H9 (cell line): ENCODE measurements at regions not wholly inside any gene's neighbourhood (a gene's known extent, or its start where the extent isn't known, plus 50 kb on each side); places are given as distances from the start of the nearest gene placed in this dataset.

Experiments used
- DNase-seq: peaks from one replicate; pipeline ENCODE4 v3.0.0-alpha.2; 2017
- H2AFZ ChIP-seq: one replicate; pipeline ENCODE4 v1.6.1; 2013; ENCODE audit warnings: mild to moderate bottlenecking, low read length, control low read depth, moderate library complexity
- H2AK5ac ChIP-seq: 2 replicates; pipeline ENCODE4 v1.6.1; 2013; ENCODE audit warnings: low read length, control low read depth, mixed read lengths; ENCODE audit not compliant: insufficient read length
- H2BK120ac ChIP-seq: one replicate; pipeline ENCODE4 v1.6.1; 2013; ENCODE audit warnings: low read depth, mild to moderate bottlenecking, low read length, control low read depth, inconsistent platforms; ENCODE audit not compliant: poor library complexity, severe bottlenecking
- H2BK12ac ChIP-seq: 2 replicates; pipeline ENCODE4 v1.6.1; 2013; ENCODE audit warnings: low read length, control low read depth, mixed read lengths, low read depth; ENCODE audit not compliant: insufficient read length
- H2BK15ac ChIP-seq: 2 replicates; pipeline ENCODE4 v1.6.1; 2013; ENCODE audit warnings: low read depth, low read length, control low read depth
- H2BK20ac ChIP-seq: one replicate; pipeline ENCODE4 v1.6.1; 2013; ENCODE audit warnings: low read depth, mild to moderate bottlenecking, low read length, control low read depth, inconsistent platforms; ENCODE audit not compliant: poor library complexity, severe bottlenecking
- H2BK5ac ChIP-seq: 2 replicates; pipeline ENCODE4 v1.6.1; 2013; ENCODE audit warnings: low read length, control low read depth, mixed read lengths; ENCODE audit not compliant: insufficient read length
- H3K14ac ChIP-seq: 2 replicates; pipeline ENCODE4 v1.6.1; 2013; ENCODE audit warnings: low read length, control low read depth; ENCODE audit not compliant: insufficient read depth
- H3K18ac ChIP-seq: 2 replicates; pipeline ENCODE4 v1.6.1; 2013; ENCODE audit warnings: low read depth, mild to moderate bottlenecking, mixed read lengths, low read length, control low read depth; ENCODE audit not compliant: insufficient read length
- H3K23ac ChIP-seq: 2 replicates; pipeline ENCODE4 v1.6.1; 2013; ENCODE audit warnings: low read length, control low read depth, mixed read lengths, low read depth; ENCODE audit not compliant: insufficient read length
- H3K23me2 ChIP-seq: 2 replicates; pipeline ENCODE4 v1.6.1; 2013; ENCODE audit warnings: low read depth, mild to moderate bottlenecking, mixed read lengths, low read length, control low read depth; ENCODE audit not compliant: insufficient read length, poor library complexity, severe bottlenecking
- H3K27ac ChIP-seq: 2 replicates; pipeline ENCODE4 v1.5.1; 2013; ENCODE audit warnings: low read length, control low read depth, mixed read lengths, low read depth; ENCODE audit not compliant: insufficient read length
- H3K27me3 ChIP-seq: 2 replicates; pipeline ENCODE4 v1.6.1; 2013; ENCODE audit warnings: low read length, control low read depth, inconsistent platforms; ENCODE audit not compliant: insufficient read depth
- H3K4ac ChIP-seq: 2 replicates; pipeline ENCODE4 v1.6.1; 2013; ENCODE audit warnings: low read depth, mild to moderate bottlenecking, control low read depth, inconsistent platforms, low read length, moderate library complexity
- H3K4me1 ChIP-seq: 2 replicates; pipeline ENCODE4 v1.6.1; 2013; ENCODE audit warnings: low read length, control low read depth, inconsistent platforms; ENCODE audit not compliant: insufficient read depth
- H3K4me2 ChIP-seq: 2 replicates; pipeline ENCODE4 v1.6.1; 2013; ENCODE audit warnings: low read length, control low read depth, mixed read lengths; ENCODE audit not compliant: insufficient read length, insufficient read depth
- H3K56ac ChIP-seq: 2 replicates; pipeline ENCODE4 v1.6.1; 2013; ENCODE audit warnings: low read depth, mild to moderate bottlenecking, mixed read lengths, low read length, control low read depth; ENCODE audit not compliant: insufficient read length
- H3K79me1 ChIP-seq: 2 replicates; pipeline ENCODE4 v1.6.1; 2013; ENCODE audit warnings: low read depth, mild to moderate bottlenecking, moderate library complexity, low read length, control low read depth, inconsistent platforms; ENCODE audit not compliant: insufficient read depth, poor library complexity, severe bottlenecking
- H3K79me2 ChIP-seq: 2 replicates; pipeline ENCODE4 v1.6.1; 2013; ENCODE audit warnings: low read length, control low read depth, inconsistent platforms; ENCODE audit not compliant: insufficient read depth
- H3K9ac ChIP-seq: 2 replicates; pipeline ENCODE4 v1.6.1; 2013; ENCODE audit warnings: low read length, control low read depth, mixed read lengths; ENCODE audit not compliant: insufficient read length; ENCODE audit errors: extremely low read depth
- H3K9me3 ChIP-seq: one replicate; pipeline ENCODE4 v1.6.1; 2013; ENCODE audit warnings: low read depth, low read length, inconsistent platforms; ENCODE audit not compliant: control insufficient read depth
- H3T11ph ChIP-seq: one replicate; pipeline ENCODE4 v1.6.1; 2013; ENCODE audit warnings: mild to moderate bottlenecking, low read length, control low read depth, inconsistent platforms
- H4K20me1 ChIP-seq: one replicate; pipeline ENCODE4 v1.6.1; 2013; ENCODE audit not compliant: control insufficient read depth, insufficient read length, insufficient read depth
- H4K5ac ChIP-seq: 2 replicates; pipeline ENCODE4 v1.6.1; 2013; ENCODE audit warnings: low read depth, mild to moderate bottlenecking, mixed read lengths, low read length, control low read depth; ENCODE audit not compliant: insufficient read length
- H4K8ac ChIP-seq: replicated peaks from 2 replicates; pipeline ENCODE4 v1.6.1; 2013; ENCODE audit warnings: low read length, control low read depth, mixed read lengths, low read depth; ENCODE audit not compliant: insufficient read length
- H4K91ac ChIP-seq: 2 replicates; pipeline ENCODE4 v1.6.1; 2013; ENCODE audit warnings: low read depth, mild to moderate bottlenecking, moderate library complexity, mixed read lengths, low read length, control low read depth; ENCODE audit not compliant: insufficient read length
- H3K27ac Mint-ChIP-seq, 3 experiments: 2 replicates in 2 of 3; 3 replicates in 1 of 3; pipeline ENCODE4 v1.8.0; 2020 to 2021; ENCODE audit warnings: mixed read lengths in 3 of 3, mild to moderate bottlenecking in 1 of 3, moderate library complexity in 1 of 3
- H3K27me3 Mint-ChIP-seq: 2 replicates; pipeline ENCODE4 v1.8.0; 2021; ENCODE audit warnings: low read depth, mild to moderate bottlenecking, moderate library complexity, mixed read lengths
- H3K36me3 Mint-ChIP-seq, 3 experiments: 2 replicates in 2 of 3; 3 replicates in 1 of 3; pipeline ENCODE4 v1.8.0; 2020 to 2021; ENCODE audit warnings: low read depth in 3 of 3, mixed read lengths in 3 of 3; ENCODE audit not compliant: insufficient read depth in 1 of 3
- H3K4me1 Mint-ChIP-seq, 2 experiments: 2 replicates each; pipeline ENCODE4 v1.8.0; 2020; ENCODE audit warnings: mixed read lengths in 2 of 2
- H3K4me3 Mint-ChIP-seq, 2 experiments: 2 replicates in 1 of 2; 3 replicates in 1 of 2; pipeline ENCODE4 v1.8.0; 2020 to 2021; ENCODE audit warnings: mild to moderate bottlenecking in 2 of 2, mixed read lengths in 2 of 2, moderate library complexity in 1 of 2
- H3K9me3 Mint-ChIP-seq, 2 experiments: 2 replicates in 1 of 2; 3 replicates in 1 of 2; pipeline ENCODE4 v1.8.0; 2020; ENCODE audit warnings: mild to moderate bottlenecking in 2 of 2, mixed read lengths in 2 of 2, moderate library complexity in 1 of 2
- CTCF ChIP-seq: fragments of 200-600 bp; sonication (generic); conservative IDR thresholded peaks from 3 replicates; pipeline ENCODE4 v1.8.0; 2021; ENCODE audit warnings: antibody characterized with exemption, mild to moderate bottlenecking
- WGBS: extraction: QIAGEN DNeasy Blood & Tissue Kit; methylation state at CpG from one replicate; pipeline ENCODE4 v1.1.7; 2013; ENCODE audit warnings: missing lambda C conversion rate, low lambda C conversion rate, mixed read lengths; ENCODE audit not compliant: insufficient read length; ENCODE audit errors: extremely low coverage; 5-methylcytosine and 5-hydroxymethylcytosine counted together

DNA sequence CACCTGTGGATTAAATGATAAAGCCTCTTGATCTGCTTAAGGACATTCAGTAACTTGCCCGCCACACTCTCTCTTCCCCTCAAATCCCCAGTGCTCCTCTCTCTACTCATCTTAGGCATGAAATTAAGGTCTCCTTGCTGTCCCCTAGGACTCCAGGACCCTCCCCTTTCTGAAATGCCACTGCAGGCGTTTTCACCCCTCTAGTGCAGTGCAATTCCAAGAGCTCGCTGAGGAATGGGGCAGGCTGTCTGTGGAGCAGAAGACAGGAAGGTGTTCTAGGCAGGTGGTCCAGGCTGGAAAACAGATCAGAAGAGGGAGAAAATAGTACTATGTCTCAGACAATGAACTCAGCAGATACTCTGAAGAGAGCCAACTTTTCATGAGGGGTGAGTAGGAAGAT lies 55.8 kb upstream of the ARHGAP42 start:
- no peaks in the 10 kb centered on the region; a peak in 1 of 7 replicates for H3K36me3 Mint-ChIP-seq
- H3K4ac ChIP-seq, result no peak overlapping the region
- H4K91ac ChIP-seq, result no peak overlapping the region
- no peak overlapping the region for H3K23ac ChIP-seq
- H2AK5ac ChIP-seq, result no peak overlapping the region
- H4K8ac ChIP-seq, result no peak overlapping the region
- no CpG with 5 or more reads among the region's 3 CpGs for WGBS
- no peak overlapping the region for H2BK120ac ChIP-seq
- no peaks in the 10 kb centered on the region for H3K79me2 ChIP-seq
- H3K23me2 ChIP-seq, result no peaks in the 10 kb centered on the region
- H4K5ac ChIP-seq, result no peak overlapping the region
- H3K9me3 ChIP-seq, result no peaks in the 10 kb centered on the region
- no peak overlapping the region for H3K56ac ChIP-seq
- no peaks in the 10 kb centered on the region for H3K9me3 Mint-ChIP-seq
- H2AFZ ChIP-seq, result no peak overlapping the region
- H3K4me1 Mint-ChIP-seq, result peaks cover 4 to 8% of the 10 kb centered on the region in 2 experiments; a peak in 3 of 4 replicates
- no peaks in the 10 kb centered on the region for H3K27me3 Mint-ChIP-seq
- H2BK20ac ChIP-seq, result no peak overlapping the region
- H3K27ac Mint-ChIP-seq, result no peak overlapping the region
- DNase-seq, result no peak
- no peaks in the 10 kb centered on the region for H4K20me1 ChIP-seq
- no peak overlapping the region for H3K27ac ChIP-seq
- H3K27me3 ChIP-seq, result no peaks in the 10 kb centered on the region
- no peak for TF ChIP-seq CTCF
- H3K79me1 ChIP-seq, result no peaks in the 10 kb centered on the region
- no peak overlapping the region for H3K4me3 Mint-ChIP-seq
- no peaks in the 10 kb centered on the region for H3K4me1 ChIP-seq
- H2BK5ac ChIP-seq, result no peak overlapping the region
- H3K14ac ChIP-seq, result no peak overlapping the region
- H3K4me2 ChIP-seq, result no peak overlapping the region
- H2BK15ac ChIP-seq, result no peak overlapping the region
- H3K18ac ChIP-seq, result no peak overlapping the region
- H3T11ph ChIP-seq, result no peak overlapping the region
- no peak overlapping the region for H3K9ac ChIP-seq
- H2BK12ac ChIP-seq, result no peak overlapping the region
